ENCODE measurements at regions not wholly inside any gene's neighbourhood (a gene's known extent, or its start where the extent isn't known, plus 50 kb on each side); places are given as distances from the start of the nearest gene placed in this dataset.

GRCh38 chr16:24643489-24643888, 86.0 kb upstream of the TNRC6A start:
- TF ChIP-seq CTCF (conservative IDR thresholded peaks at IDR 0.05; ENCODE audit: low read depth, low read length) (no peak), EZH2 (IDR thresholded peaks at IDR 0.05; ENCODE audit: borderline replicate concordance, low read depth, low read length, poor library complexity, severe bottlenecking) (no peak)
